Spleen (tissue), 11 donors: ENCODE measurements at regions not wholly inside any gene's neighbourhood (a gene's known extent, or its start where the extent isn't known, plus 50 kb on each side); places are given as distances from the start of the nearest gene placed in this dataset.

ENCODE experiments used
- DNase-seq: peaks from one replicate; pipeline ENCODE4 v3.0.0-alpha.2; 2020
- H3K27ac ChIP-seq, 8 donors: fragments of 200-600 bp; sonication (generic) in 7 of 8; 1 replicate in 4 of 8; 2 replicates in 4 of 8; pipeline versions ENCODE4 v1.5.0 to v1.8.0; 2016 to 2021; ENCODE audit warnings: inconsistent platforms in 4 of 8, mild to moderate bottlenecking in 4 of 8, moderate library complexity in 1 of 8
- H3K27me3 ChIP-seq, 7 donors: fragments of 200-600 bp; sonication (generic) in 6 of 7; replicated peaks in 1 of 7; 1 replicate in 4 of 7; 2 replicates in 3 of 7; pipeline versions ENCODE4 v1.5.0 to v1.8.0; 2016 to 2021; ENCODE audit warnings: inconsistent platforms in 3 of 7, mild to moderate bottlenecking in 1 of 7
- H3K36me3 ChIP-seq, 6 donors: fragments of 200-600 bp; sonication (generic) in 5 of 6; 1 replicate in 4 of 6; 2 replicates in 2 of 6; pipeline versions ENCODE4 v1.5.0 to v1.8.0; 2016 to 2021; ENCODE audit warnings: inconsistent platforms in 2 of 6
- H3K4me1 ChIP-seq, 6 donors: fragments of 200-600 bp; sonication (generic) in 5 of 6; 1 replicate in 3 of 6; 2 replicates in 3 of 6; pipeline versions ENCODE4 v1.5.0 to v1.8.0; 2016 to 2021; ENCODE audit warnings: inconsistent platforms in 3 of 6
- H3K4me3 ChIP-seq, 8 donors: fragments of 200-600 bp; sonication (generic) in 7 of 8; 1 replicate in 4 of 8; 2 replicates in 4 of 8; pipeline versions ENCODE4 v1.5.0 to v1.8.0; 2016 to 2021; ENCODE audit warnings: inconsistent platforms in 4 of 8, mild to moderate bottlenecking in 4 of 8, moderate library complexity in 2 of 8
- H3K9me3 ChIP-seq, 8 donors: fragments of 200-600 bp; sonication (generic) in 7 of 8; 1 replicate in 4 of 8; 2 replicates in 4 of 8; pipeline versions ENCODE4 v1.5.0 to v1.8.0; 2016 to 2021; ENCODE audit warnings: inconsistent platforms in 4 of 8
- CTCF ChIP-seq, 11 experiments: fragments of 200-600 bp in 7 of 11; fragments of 450-650 bp in 4 of 11; sonication (generic) in 4 of 11; IDR thresholded peaks in 8 of 11; conservative IDR thresholded peaks in 3 of 11; 1 replicate in 7 of 11; 2 replicates in 4 of 11; pipeline versions ENCODE4 v1.4.0 to v1.8.0; 2016 to 2021; ENCODE audit warnings: antibody characterized with exemption in 11 of 11, inconsistent platforms in 4 of 11, mild to moderate bottlenecking in 1 of 11
- POLR2A ChIP-seq, 3 donors: fragments of 450-650 bp; IDR thresholded peaks; one replicate each; pipeline ENCODE4 v1.5.1; 2017; ENCODE audit warnings: antibody characterized with exemption in 3 of 3, mild to moderate bottlenecking in 1 of 3
- POLR2AphosphoS5 ChIP-seq, 3 donors: sonication (generic); formaldehyde crosslinking; IDR thresholded peaks; one replicate each; pipeline ENCODE4 v1.5.1; 2017; ENCODE audit warnings: antibody characterized with exemption in 3 of 3
- WGBS, 5 donors: extraction: QIAGEN DNeasy Blood & Tissue Kit in 3 of 5; methylation state at CpG; one replicate each; pipeline versions ENCODE4 v1.1.5 to v1.1.7; 2013 to 2018; 5-methylcytosine and 5-hydroxymethylcytosine counted together
- intact Hi-C: fragments of 100-400 bp; cut with DNase I; formaldehyde crosslinking; loops from one replicate; pipeline ENCODE4 v1.15.0; 2023; ENCODE audit warnings: low total_unique reads
- donor health status: healthy with polysubstance abuse.
- donor health status: DM: no; HTN: no; CAD: no; lungs with moderate emphysema.
- donor health status: DM: no; HTN: no; CAD: no.
- donor health status: Bipolar disorder and iron deficiency.
- donor health status: healthy.
- donor health status: DM: no; HTN: no; CAD: no.
- donor health status: DM: yes; HTN: yes; CAD: no.

GRCh38 chr3:80190051-80190450 lies 422.3 kb upstream of the ROBO1 start:
- TF ChIP-seq POLR2AphosphoS5 (IDR thresholded peaks at IDR 0.05) (no peak), CTCF (IDR thresholded peaks at IDR 0.05 in 8 of 11, conservative IDR thresholded peaks at IDR 0.05 in 3 of 11) (no peak), POLR2A (IDR thresholded peaks at IDR 0.05) (no peak)
- DNase-seq: no peak
- WGBS, 5 donors: 3 to 13% (median 7%) methylated on average over 3 of the region's 3 CpGs
- H3K36me3 ChIP-seq: no peaks in the 10 kb centered on the region
- H3K27ac ChIP-seq: no peak overlapping the region
- H3K9me3 ChIP-seq: peaks cover 0 to 26% (median 2%) of the 10 kb centered on the region in 8 donors
- H3K27me3 ChIP-seq: no peaks in the 10 kb centered on the region
- H3K4me3 ChIP-seq: no peak overlapping the region
- intact Hi-C loops: no loop called here
- H3K4me1 ChIP-seq: no peaks in the 10 kb centered on the region

- no peak overlapping the region for H3K4me3 ChIP-seq
- H3K36me3 ChIP-seq: no peaks in the 10 kb centered on the region
- DNase-seq: no peak
- H3K4me1 ChIP-seq: no peaks in the 10 kb centered on the region
- intact Hi-C loops: no loop called here
- peaks cover 0 to 20% (median 0%) of the 10 kb centered on the region in 8 donors for H3K9me3 ChIP-seq
- TF ChIP-seq CTCF (IDR thresholded peaks at IDR 0.05 in 8 of 11, conservative IDR thresholded peaks at IDR 0.05 in 3 of 11) (no peak), POLR2AphosphoS5 (IDR thresholded peaks at IDR 0.05) (no peak), POLR2A (IDR thresholded peaks at IDR 0.05) (no peak)
- 70 to 82% (median 73%) methylated on average over 2 of the region's 2 CpGs for WGBS, 5 donors
- H3K27me3 ChIP-seq: no peaks in the 10 kb centered on the region
- no peak overlapping the region for H3K27ac ChIP-seq
Observed at GRCh38 chr3:80187981-80188380, 420.2 kb upstream of the ROBO1 start.

- 63 to 80% (median 66%) methylated on average over 3 of the region's 3 CpGs for WGBS, 5 donors
- intact Hi-C loops: no loop called here
Observed at GRCh38 chr3:80159990-80160506, 392.2 kb upstream of the ROBO1 start.

GRCh38 chr3:80158332-80158731 lies 390.5 kb upstream of the ROBO1 start:
- H3K36me3 ChIP-seq: no peaks in the 10 kb centered on the region
- H3K4me1 ChIP-seq: no peaks in the 10 kb centered on the region
- no peak for TF ChIP-seq CTCF (IDR thresholded peaks at IDR 0.05 in 8 of 11, conservative IDR thresholded peaks at IDR 0.05 in 3 of 11)
- no peak for TF ChIP-seq POLR2A (IDR thresholded peaks at IDR 0.05)
- no peak for TF ChIP-seq POLR2AphosphoS5 (IDR thresholded peaks at IDR 0.05)
- intact Hi-C loops: no loop called here
- no peak for DNase-seq
- WGBS, 5 donors: 70 to 86% (median 76%) methylated on average over 3 of the region's 3 CpGs
- H3K4me3 ChIP-seq: no peak overlapping the region
- no peaks in the 10 kb centered on the region for H3K27me3 ChIP-seq
- no peak overlapping the region for H3K27ac ChIP-seq
- peaks cover 0 to 15% (median 0%) of the 10 kb centered on the region in 8 donors for H3K9me3 ChIP-seq

More at GRCh38 chr3:80159990-80160506, 392.2 kb upstream of the ROBO1 start:
- no peaks in the 10 kb centered on the region for H3K4me1 ChIP-seq
- no peaks in the 10 kb centered on the region for H3K36me3 ChIP-seq
- peaks cover 0 to 15% (median 0%) of the 10 kb centered on the region in 8 donors for H3K9me3 ChIP-seq
- no peaks in the 10 kb centered on the region for H3K27me3 ChIP-seq
- DNase-seq: no peak
- H3K4me3 ChIP-seq: no peak overlapping the region
- no peak overlapping the region for H3K27ac ChIP-seq
- TF ChIP-seq POLR2AphosphoS5 (IDR thresholded peaks at IDR 0.05): no peak

GRCh38 chr3:80157546-80157945 lies 389.7 kb upstream of the ROBO1 start:
- intact Hi-C loops: no loop called here
- Histone ChIP-seq H3K4me1 (no peaks in the 10 kb centered on the region), H3K4me3 (no peak overlapping the region), H3K36me3 (no peaks in the 10 kb centered on the region), H3K9me3 (peaks cover 0 to 14% (median under 1%) of the 10 kb centered on the region in 8 donors), H3K27ac (no peak overlapping the region), H3K27me3 (no peaks in the 10 kb centered on the region)
- TF ChIP-seq POLR2A (IDR thresholded peaks at IDR 0.05): no peak
- no peak for TF ChIP-seq POLR2AphosphoS5 (IDR thresholded peaks at IDR 0.05)
- no peak for TF ChIP-seq CTCF (IDR thresholded peaks at IDR 0.05 in 8 of 11, conservative IDR thresholded peaks at IDR 0.05 in 3 of 11)
- DNase-seq: no peak
- 84 to 97% (median 93%) methylated on average over 2 of the region's 2 CpGs for WGBS, 5 donors
